GM20000 (cell line): ENCODE measurements at regions not wholly inside any gene's neighbourhood (a gene's known extent, or its start where the extent isn't known, plus 50 kb on each side); places are given as distances from the start of the nearest gene placed in this dataset.

Experiments used
- DNase-seq: peaks from one replicate; pipeline ENCODE4 v3.0.0; 2012; ENCODE audit warnings: low spot score
- CTCF ChIP-seq: IDR thresholded peaks from 2 replicates; pipeline ENCODE4 v1.5.1; 2012; ENCODE audit warnings: mild to moderate bottlenecking, control low read depth; ENCODE audit errors: extremely low read depth, missing control alignments

GRCh38 chr5:103358305-103358995 is 99.9 kb downstream of the MACIR start:
- TF ChIP-seq CTCF: no peak
- DNase-seq: no peak

GRCh38 chr5:103357636-103358035 is 99.1 kb downstream of the MACIR start:
- no peak for DNase-seq
- TF ChIP-seq CTCF: no peak

GRCh38 chr5:103356350-103357091 is 98.0 kb downstream of the MACIR start:
- DNase-seq: no peak
- no peak for TF ChIP-seq CTCF

GRCh38 chr5:103355579-103355978 is 97.0 kb downstream of the MACIR start:
- TF ChIP-seq CTCF: no peak

GRCh38 chr5:103354446-103354845 is 95.9 kb downstream of the MACIR start:
- TF ChIP-seq CTCF: no peak
- no peak for DNase-seq

More at GRCh38 chr5:103355579-103355978, 97.0 kb downstream of the MACIR start:
- no peak for DNase-seq

GRCh38 chr5:103353581-103353980 is 95.0 kb downstream of the MACIR start:
- DNase-seq: no peak
- no peak for TF ChIP-seq CTCF

- no peak for DNase-seq
- no peak for TF ChIP-seq CTCF
Observed at GRCh38 chr5:103347716-103348423, 89.3 kb downstream of the MACIR start.
